HG03521 (cell line): ENCODE measurements at regions not wholly inside any gene's neighbourhood (a gene's known extent, or its start where the extent isn't known, plus 50 kb on each side); places are given as distances from the start of the nearest gene placed in this dataset.

ENCODE experiments used
- ATAC-seq: cut with Tn5 transposase; IDR thresholded peaks from one replicate; pipeline ENCODE4 v1.9.1; 2021; ENCODE audit warnings: mild to moderate bottlenecking, moderate library complexity; ENCODE audit not compliant: unreplicated experiment

GRCh38 chr2:129605646-129606045 lies 373.8 kb upstream of the RAB6C start:
- no peak for ATAC-seq

- ATAC-seq = no peak
Observed at GRCh38 chr2:129606496-129607270, 372.8 kb upstream of the RAB6C start.

GRCh38 chr2:129609224-129609623 lies 370.2 kb upstream of the RAB6C start:
- no peak for ATAC-seq

GRCh38 chr2:129610766-129611165 lies 368.7 kb upstream of the RAB6C start:
- no peak for ATAC-seq

- ATAC-seq = no peak
Observed at GRCh38 chr2:129611471-129611870, 368.0 kb upstream of the RAB6C start.

GRCh38 chr2:129619471-129619870 lies 360.0 kb upstream of the RAB6C start:
- no peak for ATAC-seq

GRCh38 chr2:129620411-129620810 lies 359.1 kb upstream of the RAB6C start:
- no peak for ATAC-seq

GRCh38 chr2:129623783-129624182 lies 355.7 kb upstream of the RAB6C start:
- no peak for ATAC-seq

- no peak for ATAC-seq
Observed at GRCh38 chr2:129627437-129627836, 352.0 kb upstream of the RAB6C start.

GRCh38 chr2:129636692-129637091 lies 342.8 kb upstream of the RAB6C start:
- no peak for ATAC-seq

GRCh38 chr2:129641371-129641770 lies 338.1 kb upstream of the RAB6C start:
- ATAC-seq = no peak

GRCh38 chr2:129642526-129643043 lies 336.9 kb upstream of the RAB6C start:
- no peak for ATAC-seq

GRCh38 chr2:129645335-129645734 lies 334.1 kb upstream of the RAB6C start:
- ATAC-seq = no peak

GRCh38 chr2:129646107-129646506 lies 333.4 kb upstream of the RAB6C start:
- no peak for ATAC-seq

- no peak for ATAC-seq
Observed at GRCh38 chr2:129653246-129653645, 326.2 kb upstream of the RAB6C start.

GRCh38 chr2:129654331-129654730 lies 325.1 kb upstream of the RAB6C start:
- ATAC-seq = no peak

- ATAC-seq = no peak
Observed at GRCh38 chr2:129656081-129656598, 323.3 kb upstream of the RAB6C start.

GRCh38 chr2:129658430-129658829 lies 321.0 kb upstream of the RAB6C start:
- ATAC-seq = no peak

GRCh38 chr2:129661935-129662334 lies 317.5 kb upstream of the RAB6C start:
- no peak for ATAC-seq

GRCh38 chr2:129667577-129667976 lies 311.9 kb upstream of the RAB6C start:
- ATAC-seq = no peak

- no peak for ATAC-seq
Observed at GRCh38 chr2:129672521-129672920, 306.9 kb upstream of the RAB6C start.

- no peak for ATAC-seq
Observed at GRCh38 chr2:129673234-129673633, 306.2 kb upstream of the RAB6C start.
